ENCODE measurements at regions not wholly inside any gene's neighbourhood (a gene's known extent, or its start where the extent isn't known, plus 50 kb on each side); places are given as distances from the start of the nearest gene placed in this dataset.

DNA sequence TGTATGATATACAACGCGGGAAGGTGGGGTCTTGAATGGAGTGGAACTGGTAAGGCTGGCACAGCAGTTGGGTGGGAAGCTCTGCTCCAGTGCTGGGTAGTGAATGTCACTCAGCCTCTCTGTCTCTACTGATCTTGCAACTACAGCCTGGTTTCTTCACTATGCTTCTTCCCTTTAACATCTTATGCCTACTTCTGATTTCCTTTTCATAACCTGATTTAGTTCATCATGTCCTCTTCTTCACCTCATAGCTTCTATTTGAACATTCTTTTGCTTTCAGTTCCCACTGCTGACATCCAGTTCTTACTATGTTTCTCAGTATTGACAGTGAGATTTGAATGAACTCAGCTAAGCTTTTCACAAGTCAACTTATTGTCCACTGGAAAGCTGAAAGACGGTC is 286.2 kb downstream of the ARL6IP6 start:
- Histone ChIP-seq H3K4me3 (ENCODE audit: low read length) (no peak overlapping the region), H3K9me3 (ENCODE audit: insufficient read depth, low read depth, low read length) (no peaks in the 10 kb centered on the region), H3K27me3 (ENCODE audit: insufficient read depth, low read length) (no peaks in the 10 kb centered on the region), H3K36me3 (ENCODE audit: insufficient read depth, low read length) (no peaks in the 10 kb centered on the region), H3K27ac (ENCODE audit: low read depth, low read length) (no peak overlapping the region), H3K9ac (ENCODE audit: low read depth, low read length) (no peak overlapping the region), H3K4me1 (ENCODE audit: insufficient read depth, low read length) (no peaks in the 10 kb centered on the region)
- whole genome bisulfite sequencing: 94% methylated on average over 3 of the region's 3 CpGs

DNA sequence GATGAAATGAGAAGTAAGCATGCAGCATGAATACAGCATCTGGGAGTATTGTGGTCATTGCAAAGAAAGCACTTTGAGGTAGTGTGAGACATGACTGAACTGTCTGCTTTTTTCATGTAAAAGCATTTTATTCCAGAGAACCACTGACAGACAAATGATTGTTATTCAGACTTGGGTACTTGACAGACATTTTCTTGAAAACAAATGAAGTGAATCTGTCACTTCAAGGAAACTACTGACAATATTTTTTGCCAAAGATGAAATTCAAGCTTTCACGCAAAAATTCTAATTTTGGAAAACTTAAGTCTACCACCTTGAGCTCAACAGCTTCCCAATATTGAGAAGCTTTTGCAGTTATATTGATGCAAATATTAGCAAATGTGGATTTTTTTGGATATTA is 255.7 kb downstream of the ARL6IP6 start:
- H3K27me3 ChIP-seq (ENCODE audit: insufficient read depth, low read length): no peaks in the 10 kb centered on the region
- no peaks in the 10 kb centered on the region for H3K4me1 ChIP-seq (ENCODE audit: insufficient read depth, low read length)
- H3K4me3 ChIP-seq (ENCODE audit: low read length): no peak overlapping the region
- no peak overlapping the region for H3K9ac ChIP-seq (ENCODE audit: low read depth, low read length)
- H3K9me3 ChIP-seq (ENCODE audit: insufficient read depth, low read depth, low read length): peaks cover 28% of the 10 kb centered on the region
- 0% methylated on average over 1 of the region's 1 CpG for WGBS
- no peaks in the 10 kb centered on the region for H3K36me3 ChIP-seq (ENCODE audit: insufficient read depth, low read length)
- H3K27ac ChIP-seq (ENCODE audit: low read depth, low read length): no peak overlapping the region

DNA sequence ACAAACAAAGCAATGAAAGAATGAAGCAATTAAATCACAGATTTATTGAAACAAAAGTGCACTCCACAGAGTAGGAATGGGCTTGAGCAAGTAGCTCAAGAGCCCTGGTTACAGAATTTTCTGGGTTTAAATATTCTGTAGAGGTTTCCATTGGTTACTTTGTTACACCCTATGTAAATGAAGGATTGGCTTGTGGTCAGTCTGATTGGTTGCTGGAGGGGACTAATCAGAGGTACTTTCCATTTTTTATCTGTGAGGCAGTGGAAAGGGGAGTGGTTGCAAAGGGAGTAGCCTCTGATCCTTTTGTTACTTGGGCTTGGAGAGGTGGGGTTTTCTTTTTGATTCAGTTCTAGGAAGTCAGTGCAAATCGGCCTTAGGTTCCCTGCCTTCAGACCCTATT is 253.3 kb downstream of the ARL6IP6 start:
- Histone ChIP-seq H3K27ac (ENCODE audit: low read depth, low read length) (no peak overlapping the region), H3K27me3 (ENCODE audit: insufficient read depth, low read length) (no peaks in the 10 kb centered on the region), H3K4me1 (ENCODE audit: insufficient read depth, low read length) (no peaks in the 10 kb centered on the region), H3K9me3 (ENCODE audit: insufficient read depth, low read depth, low read length) (peaks cover 37% of the 10 kb centered on the region), H3K9ac (ENCODE audit: low read depth, low read length) (no peak overlapping the region), H3K4me3 (ENCODE audit: low read length) (no peak overlapping the region), H3K36me3 (ENCODE audit: insufficient read depth, low read length) (no peaks in the 10 kb centered on the region)
- 100% methylated on average over 1 of the region's 1 CpG for WGBS

DNA sequence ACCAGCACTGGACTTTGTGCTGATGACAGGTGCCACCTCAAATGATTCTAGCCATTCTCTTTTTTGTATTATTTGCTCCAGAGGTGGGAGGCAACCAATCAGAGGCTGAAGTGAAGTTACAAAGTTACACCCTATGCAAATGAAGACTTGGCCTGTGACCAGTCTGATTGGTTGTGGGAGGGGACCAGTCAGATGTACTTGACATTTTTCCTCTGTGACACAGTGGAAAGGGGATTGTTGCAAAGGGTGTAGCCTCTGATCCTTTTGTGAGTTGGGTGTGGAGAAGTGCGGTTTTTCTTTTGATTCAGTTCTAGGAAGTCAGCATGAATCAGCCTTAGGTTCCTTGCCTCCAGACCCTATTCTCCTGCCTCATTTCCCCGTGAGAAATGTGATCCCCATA is 244.0 kb downstream of the ARL6IP6 start:
- Histone ChIP-seq H3K9me3 (ENCODE audit: insufficient read depth, low read depth, low read length) (no peaks in the 10 kb centered on the region; the same call in 1 of the 2 replicates), H3K36me3 (ENCODE audit: insufficient read depth, low read length) (no peaks in the 10 kb centered on the region), H3K9ac (ENCODE audit: low read depth, low read length) (no peak overlapping the region), H3K27ac (ENCODE audit: low read depth, low read length) (no peak overlapping the region), H3K4me3 (ENCODE audit: low read length) (no peak overlapping the region), H3K27me3 (ENCODE audit: insufficient read depth, low read length) (no peaks in the 10 kb centered on the region), H3K4me1 (ENCODE audit: insufficient read depth, low read length) (no peaks in the 10 kb centered on the region)
- 100% methylated on average over 2 of the region's 2 CpGs for WGBS

DNA sequence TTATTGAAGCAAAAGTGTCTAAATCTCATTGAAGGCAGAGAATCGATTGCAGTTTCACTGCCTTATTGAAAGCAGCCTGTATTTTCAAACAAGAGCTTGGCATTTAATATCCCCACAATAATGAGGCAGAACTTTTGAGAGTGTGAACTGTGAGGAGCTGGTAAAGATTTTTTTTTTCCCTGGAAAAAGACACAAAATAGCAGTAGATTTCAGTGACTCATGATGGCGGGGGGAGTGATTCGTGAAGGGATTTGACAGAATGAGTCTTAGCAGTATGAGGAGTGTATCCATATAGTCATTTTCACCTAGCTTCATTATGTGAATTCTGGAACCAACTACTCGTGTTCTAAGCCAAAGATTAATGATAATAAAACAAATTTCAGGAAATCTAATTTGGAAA is 242.9 kb downstream of the ARL6IP6 start:
- Histone ChIP-seq H3K9ac (ENCODE audit: low read depth, low read length) (no peak overlapping the region), H3K9me3 (ENCODE audit: insufficient read depth, low read depth, low read length) (no peaks in the 10 kb centered on the region; the same call in 1 of the 2 replicates), H3K36me3 (ENCODE audit: insufficient read depth, low read length) (no peaks in the 10 kb centered on the region), H3K4me3 (ENCODE audit: low read length) (no peak overlapping the region), H3K27me3 (ENCODE audit: insufficient read depth, low read length) (no peaks in the 10 kb centered on the region), H3K4me1 (ENCODE audit: insufficient read depth, low read length) (no peaks in the 10 kb centered on the region), H3K27ac (ENCODE audit: low read depth, low read length) (no peak overlapping the region)
- 94% methylated on average over 4 of the region's 4 CpGs for WGBS

DNA sequence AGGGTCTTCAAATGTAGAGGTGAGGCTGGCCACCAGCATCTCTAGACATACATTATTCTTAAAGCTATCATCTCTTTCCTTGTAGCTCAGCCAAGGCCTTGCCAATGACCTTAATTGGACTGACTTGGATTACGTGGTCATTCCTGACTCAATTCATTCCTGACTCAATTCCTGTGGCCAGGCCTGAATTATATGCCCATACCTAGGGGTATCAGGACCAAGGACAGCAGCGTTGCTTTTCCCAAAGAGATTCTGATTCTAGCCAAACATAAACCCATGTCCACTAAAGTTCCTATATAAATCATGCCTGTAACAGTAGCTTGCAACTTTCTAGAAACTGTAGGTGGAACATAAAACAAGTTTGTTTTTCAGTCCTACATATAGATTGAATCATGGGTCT is 231.7 kb downstream of the ARL6IP6 start:
- no peak overlapping the region for H3K9ac ChIP-seq (ENCODE audit: low read depth, low read length)
- 57% methylated on average over 2 of the region's 2 CpGs for WGBS
- no peaks in the 10 kb centered on the region for H3K36me3 ChIP-seq (ENCODE audit: insufficient read depth, low read length)
- no peak overlapping the region for H3K27ac ChIP-seq (ENCODE audit: low read depth, low read length)
- H3K4me3 ChIP-seq (ENCODE audit: low read length): no peak overlapping the region
- no peaks in the 10 kb centered on the region for H3K4me1 ChIP-seq (ENCODE audit: insufficient read depth, low read length)
- no peaks in the 10 kb centered on the region for H3K9me3 ChIP-seq (ENCODE audit: insufficient read depth, low read depth, low read length)
- no peaks in the 10 kb centered on the region for H3K27me3 ChIP-seq (ENCODE audit: insufficient read depth, low read length)

GRCh38 chr2:152944099-152944498 is 225.7 kb downstream of the ARL6IP6 start:
- Histone ChIP-seq H3K9me3 (ENCODE audit: insufficient read depth, low read depth, low read length) (no peaks in the 10 kb centered on the region), H3K4me1 (ENCODE audit: insufficient read depth, low read length) (no peaks in the 10 kb centered on the region), H3K36me3 (ENCODE audit: insufficient read depth, low read length) (no peaks in the 10 kb centered on the region), H3K9ac (ENCODE audit: low read depth, low read length) (no peak overlapping the region), H3K4me3 (ENCODE audit: low read length) (no peak overlapping the region), H3K27me3 (ENCODE audit: insufficient read depth, low read length) (no peaks in the 10 kb centered on the region), H3K27ac (ENCODE audit: low read depth, low read length) (no peak overlapping the region)
- 98% methylated on average over 2 of the region's 2 CpGs for WGBS

DNA sequence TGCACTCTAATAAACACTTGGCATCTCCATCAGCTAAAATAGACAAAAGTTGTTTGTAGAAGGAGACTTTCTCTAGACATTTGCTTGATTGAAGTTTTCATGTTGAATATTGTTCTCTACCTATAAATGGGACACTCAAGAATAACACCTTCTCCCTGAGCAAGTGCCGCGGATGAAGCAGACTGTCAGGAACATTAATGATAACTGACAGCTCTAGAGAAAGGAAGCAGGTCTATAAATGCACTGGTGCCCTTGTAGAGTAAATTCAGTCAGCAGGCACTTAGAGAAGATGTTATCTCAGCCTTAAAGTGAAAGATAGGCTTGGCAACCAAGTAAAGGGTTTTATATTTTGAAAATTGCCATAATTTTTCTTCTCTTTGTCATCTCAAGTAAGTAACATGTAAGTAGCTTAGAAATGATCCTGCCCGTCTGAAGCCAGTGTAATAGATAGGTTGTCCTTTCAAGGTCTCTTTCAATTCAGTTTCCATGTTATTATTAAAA is 224.6 kb downstream of the ARL6IP6 start:
- Histone ChIP-seq H3K27ac (ENCODE audit: low read depth, low read length) (no peak overlapping the region), H3K36me3 (ENCODE audit: insufficient read depth, low read length) (no peaks in the 10 kb centered on the region), H3K9me3 (ENCODE audit: insufficient read depth, low read depth, low read length) (no peaks in the 10 kb centered on the region), H3K9ac (ENCODE audit: low read depth, low read length) (no peak overlapping the region), H3K27me3 (ENCODE audit: insufficient read depth, low read length) (no peaks in the 10 kb centered on the region), H3K4me1 (ENCODE audit: insufficient read depth, low read length) (no peaks in the 10 kb centered on the region), H3K4me3 (ENCODE audit: low read length) (no peak overlapping the region)
- 96% methylated on average over 2 of the region's 3 CpGs for WGBS

DNA sequence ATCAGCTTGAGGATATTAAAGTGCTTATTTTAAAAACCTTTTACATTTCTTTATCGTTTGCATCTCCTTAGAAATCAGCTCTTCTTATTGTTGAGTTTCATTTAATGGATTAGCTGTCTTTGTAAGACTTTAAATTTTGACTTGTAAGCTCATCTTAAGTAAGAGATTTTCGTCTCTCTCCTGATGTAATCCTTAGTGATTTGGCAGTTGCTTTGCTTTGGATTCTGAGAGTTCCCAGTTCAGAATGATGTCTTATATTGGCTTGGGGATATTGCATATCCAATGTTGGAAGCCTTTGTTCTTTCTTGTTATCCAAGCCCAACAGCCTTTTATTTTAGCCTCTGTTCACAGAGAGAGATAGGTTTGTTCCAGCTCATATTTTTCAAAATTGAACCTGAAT is 212.1 kb downstream of the ARL6IP6 start:
- no peaks in the 10 kb centered on the region for H3K36me3 ChIP-seq (ENCODE audit: insufficient read depth, low read length)
- H3K9ac ChIP-seq (ENCODE audit: low read depth, low read length): no peak overlapping the region

DNA sequence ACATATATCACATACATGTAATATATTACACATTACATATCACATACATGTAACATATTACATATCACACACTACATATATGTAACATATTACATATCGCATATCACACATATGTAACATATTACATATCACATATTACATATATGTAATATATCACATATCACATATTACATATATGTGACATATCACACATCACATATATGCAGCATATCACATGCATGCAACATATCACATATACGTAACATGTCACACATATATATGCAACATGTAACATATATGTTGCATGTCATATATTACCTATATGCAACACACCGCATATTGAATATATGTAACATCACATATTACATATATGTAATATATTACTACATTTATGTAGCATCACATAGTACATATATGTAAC is 211.2 kb downstream of the ARL6IP6 start:
- Histone ChIP-seq H3K4me1 (ENCODE audit: insufficient read depth, low read length) (no peaks in the 10 kb centered on the region), H3K27me3 (ENCODE audit: insufficient read depth, low read length) (no peaks in the 10 kb centered on the region), H3K4me3 (ENCODE audit: low read length) (no peak overlapping the region), H3K36me3 (ENCODE audit: insufficient read depth, low read length) (no peaks in the 10 kb centered on the region), H3K9me3 (ENCODE audit: insufficient read depth, low read depth, low read length) (peaks cover 6% of the 10 kb centered on the region; the same call in 1 of the 2 replicates), H3K9ac (ENCODE audit: low read depth, low read length) (no peak overlapping the region), H3K27ac (ENCODE audit: low read depth, low read length) (no peak overlapping the region)
- 90% methylated on average over 1 of the region's 3 CpGs for WGBS

More for the DNA sequence above, 212.1 kb downstream of the ARL6IP6 start:
- Histone ChIP-seq H3K4me1 (ENCODE audit: insufficient read depth, low read length) (no peaks in the 10 kb centered on the region), H3K27me3 (ENCODE audit: insufficient read depth, low read length) (no peaks in the 10 kb centered on the region), H3K27ac (ENCODE audit: low read depth, low read length) (no peak overlapping the region), H3K4me3 (ENCODE audit: low read length) (no peak overlapping the region), H3K9me3 (ENCODE audit: insufficient read depth, low read depth, low read length) (peaks cover 6% of the 10 kb centered on the region; the same call in 1 of the 2 replicates)
- WGBS: 88% methylated on average over 1 of the region's 2 CpGs

GRCh38 chr2:152925547-152926448 is 207.4 kb downstream of the ARL6IP6 start:
- Histone ChIP-seq H3K27me3 (ENCODE audit: insufficient read depth, low read length) (no peaks in the 10 kb centered on the region), H3K36me3 (ENCODE audit: insufficient read depth, low read length) (no peaks in the 10 kb centered on the region), H3K4me3 (ENCODE audit: low read length) (no peak overlapping the region), H3K4me1 (ENCODE audit: insufficient read depth, low read length) (no peaks in the 10 kb centered on the region), H3K27ac (ENCODE audit: low read depth, low read length) (no peak overlapping the region), H3K9me3 (ENCODE audit: insufficient read depth, low read depth, low read length) (peaks cover 6% of the 10 kb centered on the region; the same call in 1 of the 2 replicates), H3K9ac (ENCODE audit: low read depth, low read length) (no peak overlapping the region)
- 40% methylated on average over 10 of the region's 11 CpGs for WGBS

Measured in HUES64 (cell line).